ENCODE measurements at regions not wholly inside any gene's neighbourhood (a gene's known extent, or its start where the extent isn't known, plus 50 kb on each side); places are given as distances from the start of the nearest gene placed in this dataset.

DNA sequence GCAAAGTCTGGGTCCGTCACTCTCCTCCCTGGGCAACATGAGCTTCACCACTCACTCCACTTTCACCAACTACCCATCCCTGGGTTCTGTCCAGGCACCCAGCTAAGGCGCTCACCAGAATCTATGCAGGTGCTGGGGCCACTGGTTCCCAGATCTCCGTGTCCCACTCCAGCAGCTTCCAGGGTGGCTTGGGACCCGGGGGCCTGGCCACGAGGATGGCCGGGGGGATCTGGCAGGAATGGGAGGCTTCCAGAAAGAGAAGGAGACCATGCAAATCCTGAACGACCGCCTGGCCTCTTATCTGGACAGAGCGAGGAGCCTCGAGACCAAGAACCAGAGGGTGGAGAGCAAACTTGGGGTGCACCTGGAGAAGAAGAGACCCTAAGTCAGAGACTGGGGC, 1611.0 kb upstream of the ACO1 start:
- no peak for ATAC-seq (replicated peaks)
- Mint-ChIP-seq H3K27me3 (no peaks in the 10 kb centered on the region), H3K36me3 (ENCODE audit: low read depth) (no peaks in the 10 kb centered on the region), H3K4me3 (no peak overlapping the region), H3K4me1 (no peaks in the 10 kb centered on the region), H3K9me3 (no peaks in the 10 kb centered on the region), H3K27ac (no peak overlapping the region)

GRCh38 chr9:30774326-30774725, 1610.1 kb upstream of the ACO1 start:
- no peaks in the 10 kb centered on the region for H3K36me3 Mint-ChIP-seq (ENCODE audit: low read depth)
- H3K27me3 Mint-ChIP-seq, result no peaks in the 10 kb centered on the region
- H3K4me3 Mint-ChIP-seq, result no peak overlapping the region
- no peaks in the 10 kb centered on the region for H3K4me1 Mint-ChIP-seq
- H3K27ac Mint-ChIP-seq, result no peak overlapping the region
- H3K9me3 Mint-ChIP-seq, result no peaks in the 10 kb centered on the region
- no peak for ATAC-seq (replicated peaks)

GRCh38 chr9:30775236-30775635, 1609.2 kb upstream of the ACO1 start:
- Mint-ChIP-seq H3K4me1 (no peaks in the 10 kb centered on the region), H3K9me3 (no peaks in the 10 kb centered on the region), H3K36me3 (ENCODE audit: low read depth) (no peaks in the 10 kb centered on the region), H3K4me3 (no peak overlapping the region), H3K27ac (no peak overlapping the region), H3K27me3 (no peaks in the 10 kb centered on the region)
- ATAC-seq (replicated peaks), result no peak

GRCh38 chr9:30796764-30797163, 1587.7 kb upstream of the ACO1 start:
- H3K27me3 Mint-ChIP-seq, result no peaks in the 10 kb centered on the region
- H3K36me3 Mint-ChIP-seq (ENCODE audit: low read depth), result no peaks in the 10 kb centered on the region
- no peaks in the 10 kb centered on the region for H3K4me1 Mint-ChIP-seq
- no peak for ATAC-seq (replicated peaks)
- H3K27ac Mint-ChIP-seq, result no peak overlapping the region
- H3K4me3 Mint-ChIP-seq, result no peak overlapping the region
- H3K9me3 Mint-ChIP-seq, result no peaks in the 10 kb centered on the region

GRCh38 chr9:30799527-30800101, 1584.8 kb upstream of the ACO1 start:
- ATAC-seq (replicated peaks), result no peak
- H3K4me3 Mint-ChIP-seq, result no peak overlapping the region
- no peaks in the 10 kb centered on the region for H3K9me3 Mint-ChIP-seq
- H3K4me1 Mint-ChIP-seq, result no peaks in the 10 kb centered on the region
- H3K36me3 Mint-ChIP-seq (ENCODE audit: low read depth), result no peaks in the 10 kb centered on the region
- peaks cover 4% of the 10 kb centered on the region for H3K27me3 Mint-ChIP-seq
- H3K27ac Mint-ChIP-seq, result no peak overlapping the region

- Mint-ChIP-seq H3K9me3 (no peaks in the 10 kb centered on the region), H3K36me3 (ENCODE audit: low read depth) (no peaks in the 10 kb centered on the region), H3K4me3 (no peak overlapping the region), H3K4me1 (no peaks in the 10 kb centered on the region), H3K27me3 (peaks cover 4% of the 10 kb centered on the region), H3K27ac (no peak overlapping the region)
- ATAC-seq (replicated peaks), result no peak
These were observed 1584.0 kb upstream of the ACO1 start for GRCh38 chr9:30800421-30800820.

DNA sequence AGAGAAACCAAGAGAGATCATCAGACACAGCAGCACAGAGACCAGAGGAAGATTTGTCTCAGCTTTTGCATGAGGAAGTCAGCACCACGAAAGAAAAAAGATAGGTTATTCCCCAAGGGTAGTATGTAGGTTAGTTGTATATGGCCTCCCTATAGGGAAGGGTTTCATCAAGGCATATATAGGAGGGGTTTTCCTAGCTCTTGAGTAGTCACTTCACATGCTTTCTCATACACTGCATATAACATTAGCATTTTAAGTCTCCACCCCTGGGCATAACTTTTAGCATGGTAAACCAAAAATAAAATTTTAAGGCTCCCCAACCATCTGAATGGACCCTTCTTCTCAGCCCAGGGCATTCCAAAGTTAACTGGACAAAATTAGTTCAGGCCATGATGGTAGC, 1571.6 kb upstream of the ACO1 start:
- ATAC-seq (replicated peaks), result no peak
- no peak overlapping the region for H3K4me3 Mint-ChIP-seq
- H3K27ac Mint-ChIP-seq, result no peak overlapping the region
- H3K27me3 Mint-ChIP-seq, result no peaks in the 10 kb centered on the region
- no peaks in the 10 kb centered on the region for H3K4me1 Mint-ChIP-seq
- H3K9me3 Mint-ChIP-seq, result no peaks in the 10 kb centered on the region
- H3K36me3 Mint-ChIP-seq (ENCODE audit: low read depth), result no peaks in the 10 kb centered on the region

DNA sequence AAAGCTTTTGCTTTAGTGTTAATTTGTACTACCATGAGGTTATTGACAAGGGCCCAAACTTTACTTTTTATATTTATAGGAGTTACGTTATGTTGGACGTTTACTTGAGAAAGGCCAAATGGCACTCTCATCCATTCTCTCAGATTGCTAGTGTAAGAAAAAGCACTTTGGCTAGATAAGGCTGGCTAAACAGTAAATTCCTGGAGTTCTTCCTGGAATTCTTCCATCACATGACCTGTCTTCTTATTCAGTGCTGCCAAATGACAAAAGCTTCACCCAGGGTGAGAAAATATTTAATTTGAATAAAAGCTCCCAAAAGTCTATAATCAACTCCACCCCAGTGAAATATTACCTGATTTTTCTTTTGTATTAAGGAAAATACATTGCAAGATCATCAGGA, 1568.9 kb upstream of the ACO1 start:
- Mint-ChIP-seq H3K36me3 (ENCODE audit: low read depth) (no peaks in the 10 kb centered on the region), H3K4me1 (no peaks in the 10 kb centered on the region), H3K27me3 (no peaks in the 10 kb centered on the region), H3K27ac (no peak overlapping the region), H3K9me3 (no peaks in the 10 kb centered on the region), H3K4me3 (no peak overlapping the region)
- no peak for ATAC-seq (replicated peaks)

GRCh38 chr9:30845136-30845535, 1539.3 kb upstream of the ACO1 start:
- Mint-ChIP-seq H3K27ac (no peak overlapping the region), H3K4me1 (no peaks in the 10 kb centered on the region), H3K9me3 (no peaks in the 10 kb centered on the region), H3K36me3 (ENCODE audit: low read depth) (no peaks in the 10 kb centered on the region), H3K27me3 (peaks cover 10% of the 10 kb centered on the region), H3K4me3 (no peak overlapping the region)
- no peak for ATAC-seq (replicated peaks)

GRCh38 chr9:30846651-30847050, 1537.8 kb upstream of the ACO1 start:
- H3K27me3 Mint-ChIP-seq, result peaks cover 10% of the 10 kb centered on the region
- ATAC-seq (replicated peaks), result no peak
- no peaks in the 10 kb centered on the region for H3K36me3 Mint-ChIP-seq (ENCODE audit: low read depth)
- H3K9me3 Mint-ChIP-seq, result no peaks in the 10 kb centered on the region
- no peak overlapping the region for H3K4me3 Mint-ChIP-seq
- no peaks in the 10 kb centered on the region for H3K4me1 Mint-ChIP-seq
- H3K27ac Mint-ChIP-seq, result no peak overlapping the region

GRCh38 chr9:30851600-30851999, 1532.8 kb upstream of the ACO1 start:
- Mint-ChIP-seq H3K36me3 (ENCODE audit: low read depth) (no peaks in the 10 kb centered on the region), H3K27me3 (peaks cover 7% of the 10 kb centered on the region), H3K4me3 (no peak overlapping the region), H3K9me3 (no peaks in the 10 kb centered on the region), H3K4me1 (no peaks in the 10 kb centered on the region), H3K27ac (no peak overlapping the region)
- no peak for ATAC-seq (replicated peaks)

- no peak overlapping the region for H3K27ac Mint-ChIP-seq
- no peaks in the 10 kb centered on the region for H3K9me3 Mint-ChIP-seq
- no peaks in the 10 kb centered on the region for H3K4me1 Mint-ChIP-seq
- H3K4me3 Mint-ChIP-seq, result no peak overlapping the region
- ATAC-seq (replicated peaks), result no peak
- H3K36me3 Mint-ChIP-seq (ENCODE audit: low read depth), result no peaks in the 10 kb centered on the region
- H3K27me3 Mint-ChIP-seq, result no peaks in the 10 kb centered on the region
These were observed 1483.7 kb upstream of the ACO1 start for GRCh38 chr9:30900706-30901105.

- Mint-ChIP-seq H3K36me3 (ENCODE audit: low read depth) (no peaks in the 10 kb centered on the region), H3K9me3 (no peaks in the 10 kb centered on the region), H3K27me3 (peaks cover 3% of the 10 kb centered on the region), H3K27ac (no peak overlapping the region), H3K4me3 (no peak overlapping the region), H3K4me1 (no peaks in the 10 kb centered on the region)
- no peak for ATAC-seq (replicated peaks)
These were observed 1471.1 kb upstream of the ACO1 start for GRCh38 chr9:30913331-30913730.

DNA sequence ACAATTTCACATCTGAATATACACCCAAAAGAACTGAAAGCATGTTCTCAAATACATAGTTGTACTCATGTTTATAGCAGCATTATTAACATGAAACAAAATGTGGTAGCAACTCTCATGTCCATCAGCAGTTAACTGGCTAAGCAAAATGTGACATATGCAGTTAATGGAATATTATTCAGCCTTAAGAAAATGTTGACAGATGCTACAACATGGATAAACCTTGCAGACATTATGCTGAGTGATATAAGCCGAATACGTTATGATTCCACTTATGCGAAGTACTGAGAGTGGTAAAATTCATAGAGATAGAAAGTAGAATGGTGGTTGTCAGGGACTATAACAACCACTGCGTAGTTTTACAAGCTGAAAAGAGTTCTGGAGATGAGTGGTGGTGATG, 1469.0 kb upstream of the ACO1 start:
- ATAC-seq (replicated peaks), result no peak
- Mint-ChIP-seq H3K4me1 (no peaks in the 10 kb centered on the region), H3K36me3 (ENCODE audit: low read depth) (no peaks in the 10 kb centered on the region), H3K9me3 (no peaks in the 10 kb centered on the region), H3K27me3 (peaks cover 3% of the 10 kb centered on the region), H3K27ac (no peak overlapping the region), H3K4me3 (no peak overlapping the region)

DNA sequence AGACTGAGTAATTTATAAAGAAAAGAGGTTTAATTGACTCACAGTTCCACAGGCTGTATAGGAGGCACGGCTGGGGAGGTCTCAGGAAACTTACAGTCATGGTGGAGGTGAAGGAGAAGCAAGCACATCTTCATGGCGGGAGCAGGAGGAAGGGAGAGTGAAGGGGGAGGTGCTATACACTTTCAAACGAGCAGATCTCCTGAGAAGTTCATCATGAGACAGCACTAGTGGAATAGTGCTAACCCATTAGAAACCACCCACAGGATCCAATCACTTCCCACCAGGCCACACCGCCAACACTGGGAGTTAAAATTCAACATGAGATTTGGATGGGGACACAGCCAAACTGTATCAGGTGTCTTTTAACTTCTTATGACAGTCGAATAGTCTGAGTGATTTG, 1459.3 kb upstream of the ACO1 start:
- no peak for ATAC-seq (replicated peaks)
- Mint-ChIP-seq H3K4me3 (no peak overlapping the region), H3K4me1 (no peaks in the 10 kb centered on the region), H3K36me3 (ENCODE audit: low read depth) (no peaks in the 10 kb centered on the region), H3K27me3 (no peaks in the 10 kb centered on the region), H3K9me3 (no peaks in the 10 kb centered on the region), H3K27ac (no peak overlapping the region)

- no peak for ATAC-seq (replicated peaks)
These were observed 1458.8 kb upstream of the ACO1 start for GRCh38 chr9:30925635-30926034.

More at GRCh38 chr9:30925635-30926034, 1458.8 kb upstream of the ACO1 start:
- Mint-ChIP-seq H3K27me3 (no peaks in the 10 kb centered on the region), H3K4me1 (no peaks in the 10 kb centered on the region), H3K4me3 (no peak overlapping the region), H3K36me3 (ENCODE audit: low read depth) (no peaks in the 10 kb centered on the region), H3K27ac (no peak overlapping the region), H3K9me3 (no peaks in the 10 kb centered on the region)

All from activated T-helper 17 cell treated with anti-CD3 and anti-CD28 coated beads, Interleukin-2, amount 50 U/mL, for 72 hours (primary cell).